Stimulated activated CD4-positive, alpha-beta T cell treated with anti-CD3 and anti-CD28 coated beads, Interleukin-12 subunit alpha, Interleukin-12 subunit beta, amount 100 ng/mL, for 4 hours (primary cell): ENCODE measurements at regions not wholly inside any gene's neighbourhood (a gene's known extent, or its start where the extent isn't known, plus 50 kb on each side); places are given as distances from the start of the nearest gene placed in this dataset.

Source experiments
- DNase-seq: peaks from one replicate; pipeline ENCODE4 v3.0.0-alpha.2; 2020

DNA sequence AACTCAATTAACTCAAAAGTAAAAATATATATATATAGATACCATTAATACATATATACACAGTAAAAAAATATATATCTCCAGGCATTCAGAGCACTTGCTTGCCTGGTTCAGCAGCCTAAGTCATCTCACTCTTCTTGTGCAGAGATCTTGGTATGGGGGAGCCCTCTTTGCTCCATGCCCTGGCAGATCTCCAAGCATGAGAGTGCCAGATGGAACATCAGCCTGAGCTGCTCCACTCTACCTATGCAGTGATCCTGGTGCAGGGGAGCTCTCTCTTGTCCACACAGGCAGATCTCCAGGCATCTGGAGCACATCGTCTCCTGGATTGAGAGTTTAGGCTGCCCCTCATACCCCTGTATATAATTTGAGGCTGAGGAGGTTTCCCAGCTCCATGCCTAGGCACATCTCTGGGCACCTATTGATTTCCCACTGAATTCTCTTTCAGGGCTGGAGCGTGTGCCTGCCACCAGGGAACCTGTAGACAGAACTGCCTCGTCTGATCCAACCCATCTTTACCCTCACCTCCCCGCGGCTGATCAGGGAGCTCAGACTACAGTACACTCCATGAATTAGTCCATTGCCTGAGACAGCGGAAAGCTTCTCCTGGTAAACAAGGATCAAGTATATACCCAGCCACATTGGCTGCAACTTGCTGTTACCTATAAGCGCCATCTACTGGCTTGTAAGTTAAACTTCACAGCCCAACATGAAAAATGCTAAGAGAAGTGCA lies 342.4 kb upstream of the GRIA1 start:
- no peak for DNase-seq

DNA sequence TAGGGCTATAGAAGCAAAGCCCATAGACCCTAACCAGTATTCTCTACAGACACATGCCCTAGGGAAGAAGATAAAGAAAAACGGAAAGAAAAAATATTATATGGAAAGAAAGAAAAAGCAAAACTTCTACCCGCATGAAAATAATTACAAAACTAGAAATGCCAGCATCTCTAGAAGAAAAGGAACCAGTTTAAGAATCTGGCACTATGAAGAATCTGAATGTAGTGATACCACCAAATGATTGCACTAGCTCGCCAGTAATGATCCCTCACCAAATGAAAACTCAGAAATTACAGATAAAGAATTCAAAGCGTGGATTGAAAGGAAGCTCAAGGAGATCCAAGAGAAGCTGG lies 341.9 kb upstream of the GRIA1 start:
- DNase-seq = no peak

DNA sequence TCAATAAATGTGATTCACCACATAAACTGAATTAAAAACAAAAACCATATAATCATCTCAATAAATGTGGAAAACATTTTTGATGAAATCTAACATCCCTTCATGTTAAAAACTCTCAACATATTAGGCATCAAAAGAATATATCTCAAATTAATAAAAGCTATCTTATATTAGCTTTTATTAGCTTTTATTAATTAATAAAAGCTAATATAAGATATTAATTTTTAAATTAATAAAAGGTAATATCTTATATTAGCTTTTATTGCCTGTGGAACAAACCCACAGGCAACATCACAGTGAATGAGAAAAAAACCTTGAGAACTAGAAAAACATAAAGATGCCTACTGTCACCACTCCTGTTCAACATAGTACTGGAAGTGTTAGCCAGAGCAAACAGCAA lies 338.9 kb upstream of the GRIA1 start:
- DNase-seq = no peak

DNA sequence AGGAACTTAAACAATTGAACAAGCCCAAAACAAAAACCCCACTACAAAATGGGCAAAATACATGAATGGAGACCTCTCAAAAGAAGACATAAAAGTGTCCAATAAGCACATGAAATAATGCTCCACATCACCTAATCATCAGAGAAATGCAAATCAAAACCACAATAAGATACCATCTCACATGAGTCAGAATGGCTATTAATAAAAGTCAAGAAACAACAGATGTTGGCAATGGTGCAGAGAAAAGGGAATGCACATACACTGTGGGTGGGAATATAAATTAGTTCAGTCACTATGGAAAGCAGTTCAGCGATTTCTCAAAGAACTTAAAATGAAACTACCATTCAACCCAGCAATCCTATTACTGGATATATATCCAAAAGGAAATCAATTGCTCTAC lies 337.4 kb upstream of the GRIA1 start:
- no peak for DNase-seq

DNA sequence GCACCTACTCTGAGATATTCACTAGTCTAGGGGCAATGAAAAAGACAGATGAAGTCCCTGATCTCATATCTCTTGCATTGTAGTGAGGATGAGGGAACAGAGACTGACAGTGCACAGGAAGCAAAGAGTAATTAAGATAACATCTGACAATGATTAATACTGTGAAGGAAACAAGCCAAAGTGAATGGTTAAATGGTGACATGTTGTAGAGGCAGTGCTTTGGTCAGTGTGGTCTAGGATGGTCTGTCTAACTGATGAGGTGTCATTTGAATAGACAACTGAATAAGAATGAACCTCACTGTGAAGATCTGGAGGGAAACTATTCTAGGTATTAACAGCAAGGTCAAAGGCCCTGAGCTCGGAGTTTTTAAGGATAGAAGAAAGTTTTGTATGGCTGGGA lies 333.3 kb upstream of the GRIA1 start:
- DNase-seq = no peak

DNA sequence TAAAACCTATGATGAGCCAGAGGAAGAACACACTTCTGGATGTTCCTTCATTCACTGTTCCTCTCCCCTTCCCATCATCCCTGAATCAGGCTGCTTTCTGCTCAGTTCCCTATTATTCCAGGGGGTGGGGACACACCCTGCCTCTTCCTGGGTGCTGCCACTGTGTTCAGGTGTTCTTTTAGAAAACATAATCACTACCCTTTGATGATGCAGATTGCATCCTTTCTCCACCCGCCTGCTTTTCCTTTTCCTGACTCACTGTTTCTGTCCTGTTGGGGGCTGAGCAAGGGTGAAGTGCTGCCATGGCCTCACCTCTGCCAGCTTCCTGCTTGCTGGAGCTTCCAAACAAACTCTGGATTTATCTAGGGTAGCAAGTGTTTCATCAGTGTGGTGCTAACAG lies 331.9 kb upstream of the GRIA1 start:
- DNase-seq = no peak

DNA sequence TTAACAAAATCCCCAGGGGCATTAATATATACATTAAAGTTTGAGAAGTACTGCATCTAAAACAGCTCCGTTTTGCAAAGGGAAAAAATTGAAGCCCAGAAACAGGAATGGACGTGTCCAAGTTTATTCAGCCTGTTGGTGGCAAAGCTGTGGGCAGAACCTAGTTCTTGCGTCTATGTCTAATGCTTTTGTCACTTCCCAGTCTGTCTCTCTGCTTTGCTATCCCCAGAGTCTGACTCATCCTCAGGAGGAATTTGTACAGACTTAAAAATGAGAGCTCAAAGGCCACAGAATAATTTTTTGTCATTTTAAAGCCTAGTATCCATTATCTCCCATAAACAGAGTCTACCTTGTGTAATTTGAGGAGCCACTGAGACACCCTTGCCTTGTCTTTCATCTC lies 330.9 kb upstream of the GRIA1 start:
- no peak for DNase-seq

DNA sequence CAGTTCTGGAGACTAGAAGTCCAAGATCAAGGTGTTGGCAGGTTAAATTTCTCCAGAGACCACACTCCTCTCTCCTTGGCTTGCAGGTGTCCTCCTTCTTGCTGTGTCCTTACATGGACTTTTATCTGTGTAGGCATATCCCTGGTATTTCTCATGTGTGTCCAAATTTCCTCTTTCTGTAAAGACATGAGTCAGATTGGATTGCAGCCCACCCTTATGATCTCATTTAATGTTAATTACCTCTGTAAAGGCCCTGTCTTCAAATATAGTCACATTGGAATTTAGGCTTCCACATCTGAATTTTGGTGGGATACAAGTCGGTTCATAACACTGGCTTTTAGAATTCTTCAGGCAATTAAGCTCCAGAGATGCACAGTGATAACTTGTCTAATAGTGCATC lies 322.2 kb upstream of the GRIA1 start:
- DNase-seq = no peak

DNA sequence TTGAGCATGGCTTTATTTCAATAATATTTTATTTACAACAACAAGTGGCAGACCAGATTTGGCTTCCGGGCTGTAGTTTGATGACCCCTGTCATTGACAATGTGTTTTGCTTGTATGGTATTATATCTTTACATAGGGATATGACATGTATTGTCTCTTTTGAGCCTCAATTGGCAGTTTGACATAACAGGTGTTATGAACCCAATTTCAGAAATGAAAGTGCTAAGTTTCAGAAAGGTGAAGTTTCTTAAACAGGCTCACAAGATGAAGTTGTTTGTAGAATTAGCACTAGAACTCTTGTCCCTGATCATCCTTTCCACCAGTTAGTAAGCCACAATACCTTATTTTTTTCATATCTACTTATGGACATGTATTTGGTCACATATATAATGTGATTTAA lies 303.0 kb upstream of the GRIA1 start:
- DNase-seq = no peak

DNA sequence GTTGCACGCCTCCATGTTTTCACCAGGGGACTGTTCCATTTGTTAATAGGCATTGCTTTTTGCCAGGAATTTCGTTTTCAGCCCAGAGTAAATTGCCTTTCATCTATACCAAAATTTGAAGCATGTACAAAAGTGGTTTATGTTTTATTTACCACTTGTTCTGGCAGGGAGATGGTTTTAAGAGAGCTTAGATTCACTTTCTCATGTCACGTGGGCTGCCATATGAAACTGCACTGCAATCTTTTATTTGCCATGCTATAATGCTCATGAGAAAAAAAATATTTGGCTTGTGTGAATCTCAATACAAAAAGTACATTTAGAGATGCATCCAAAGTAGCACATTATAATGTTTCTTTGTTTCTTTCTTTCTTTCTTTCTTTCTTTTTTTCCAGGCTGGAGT lies 284.1 kb upstream of the GRIA1 start:
- DNase-seq = no peak

DNA sequence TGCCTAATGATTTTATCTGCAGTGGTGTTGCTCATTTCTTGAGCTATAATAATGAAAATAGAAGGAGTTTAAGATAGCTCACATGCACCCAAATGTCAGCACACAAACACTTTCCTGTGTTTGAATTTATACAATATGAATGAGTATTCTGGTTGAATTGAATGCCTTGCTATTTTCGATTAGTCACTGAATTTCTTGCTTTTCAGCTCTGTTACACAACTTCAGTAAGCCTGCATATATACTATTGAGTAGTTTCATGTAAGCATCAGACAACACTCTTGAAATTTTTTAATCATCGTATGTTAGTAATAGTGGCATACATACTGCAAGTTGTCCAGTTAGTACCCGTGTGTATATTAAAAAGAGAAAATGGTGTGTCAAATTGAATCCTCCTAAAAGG lies 281.5 kb upstream of the GRIA1 start:
- DNase-seq = no peak

DNA sequence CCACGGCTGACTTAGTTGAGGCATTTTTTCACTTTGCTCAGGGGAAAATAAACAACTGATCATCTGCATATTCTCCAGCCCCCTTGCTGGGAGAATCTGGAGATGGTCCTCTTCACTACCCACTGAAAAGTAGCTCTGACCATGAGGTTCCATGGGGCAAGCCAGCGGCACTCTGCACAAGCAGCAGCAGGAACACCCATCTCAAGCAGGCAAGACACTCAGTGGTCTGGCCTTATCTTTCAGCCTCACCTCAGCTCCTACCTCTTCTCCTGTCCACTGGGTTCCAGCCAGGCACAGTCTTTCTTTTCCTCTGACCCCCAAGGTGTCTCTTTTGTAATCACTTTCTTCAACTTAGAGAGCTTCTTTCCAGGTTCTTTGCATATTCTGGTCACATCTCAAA lies 280.8 kb upstream of the GRIA1 start:
- no peak for DNase-seq

DNA sequence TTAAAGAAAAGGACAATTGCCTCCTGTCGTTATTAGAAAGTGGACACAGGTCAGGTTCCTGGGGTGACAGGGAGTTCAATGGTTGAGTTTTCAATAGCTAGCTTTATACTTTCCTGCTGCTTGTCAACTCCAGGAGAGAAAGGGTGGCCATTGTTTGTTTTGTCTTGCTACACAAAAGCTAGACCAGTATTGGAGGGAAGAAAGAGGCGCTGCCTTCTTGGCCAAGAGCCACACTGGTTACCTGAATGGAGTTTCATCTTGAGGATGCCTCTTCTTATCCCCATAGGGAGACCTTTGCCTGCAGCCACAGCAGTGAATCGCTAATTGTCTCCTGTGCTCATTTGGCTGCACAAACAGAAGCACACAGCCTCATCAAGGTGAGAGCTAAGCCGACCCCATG lies 279.4 kb upstream of the GRIA1 start:
- DNase-seq = no peak

DNA sequence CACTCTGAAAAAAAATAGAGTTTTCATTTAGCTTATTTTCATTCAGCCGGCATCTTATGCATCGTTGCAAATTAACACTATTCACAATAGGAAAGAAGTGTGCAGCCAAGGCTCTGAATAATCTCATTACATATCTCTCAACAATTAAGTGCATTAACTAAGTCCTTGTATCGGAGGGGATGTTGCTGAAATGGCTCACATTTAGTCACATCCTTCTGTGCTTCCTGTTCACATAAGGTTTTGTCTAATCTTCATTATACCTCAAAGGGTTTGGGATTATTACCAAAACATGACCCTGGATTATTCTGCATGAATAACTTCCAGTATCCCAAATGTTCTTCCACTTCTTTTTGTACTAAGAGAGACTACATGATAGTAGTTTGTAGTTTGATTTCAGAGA lies 278.0 kb upstream of the GRIA1 start:
- no peak for DNase-seq

DNA sequence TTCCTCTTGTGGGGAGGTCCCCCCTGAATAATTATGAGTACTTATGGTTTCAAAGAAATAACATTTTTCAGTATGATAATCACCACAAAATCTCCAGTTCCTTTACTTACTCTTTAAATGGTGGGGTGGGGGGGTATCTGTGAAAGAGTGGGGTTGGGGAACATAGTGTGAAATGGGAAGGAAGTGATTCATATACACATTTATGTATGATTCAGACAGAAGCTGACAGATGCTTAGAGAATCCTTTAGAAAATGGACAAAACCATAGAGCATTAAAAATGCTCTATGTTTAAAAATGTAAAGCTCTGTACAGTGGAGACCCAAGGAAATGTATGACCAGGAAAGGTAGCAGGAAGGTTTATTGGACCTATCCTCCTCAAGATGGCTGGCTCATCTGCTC lies 267.5 kb upstream of the GRIA1 start:
- DNase-seq = no peak

DNA sequence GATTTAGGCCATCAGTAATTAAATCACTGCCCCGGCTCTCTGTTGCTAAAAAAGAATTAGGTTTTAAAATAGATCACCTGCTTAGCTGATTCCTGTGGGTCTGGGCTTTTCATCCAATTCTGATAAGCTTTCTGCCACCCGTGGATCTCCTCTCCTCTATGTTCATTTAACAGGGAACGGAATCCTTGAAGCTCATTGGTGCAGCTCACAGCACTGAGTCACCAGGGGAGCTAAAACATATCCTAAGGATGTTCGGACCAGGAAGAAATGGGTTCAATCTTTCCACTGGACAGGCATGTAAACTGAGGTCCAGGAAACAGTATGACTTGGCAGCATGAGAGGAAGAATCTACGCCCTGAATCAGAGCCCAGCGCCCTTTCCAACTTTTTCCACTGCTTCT lies 267.1 kb upstream of the GRIA1 start:
- no peak for DNase-seq

DNA sequence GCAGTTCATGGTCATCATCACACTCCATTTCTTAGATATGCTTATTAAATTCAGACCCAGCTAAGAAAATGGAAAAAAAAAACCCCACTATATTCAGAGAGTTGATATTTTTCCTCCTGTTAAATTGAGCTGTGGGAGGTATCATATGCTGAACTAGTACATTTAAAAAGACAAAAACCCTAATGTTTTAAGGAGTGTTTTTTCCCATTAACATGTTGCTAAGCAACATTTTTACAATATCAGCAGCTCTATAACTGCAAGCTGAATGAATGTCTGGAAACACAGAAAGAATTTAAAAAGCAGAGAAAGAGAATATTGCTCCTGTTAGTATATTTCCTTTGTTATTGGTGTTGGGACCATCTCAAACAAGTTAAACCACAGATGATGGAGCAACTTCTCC lies 265.8 kb upstream of the GRIA1 start:
- DNase-seq = no peak

DNA sequence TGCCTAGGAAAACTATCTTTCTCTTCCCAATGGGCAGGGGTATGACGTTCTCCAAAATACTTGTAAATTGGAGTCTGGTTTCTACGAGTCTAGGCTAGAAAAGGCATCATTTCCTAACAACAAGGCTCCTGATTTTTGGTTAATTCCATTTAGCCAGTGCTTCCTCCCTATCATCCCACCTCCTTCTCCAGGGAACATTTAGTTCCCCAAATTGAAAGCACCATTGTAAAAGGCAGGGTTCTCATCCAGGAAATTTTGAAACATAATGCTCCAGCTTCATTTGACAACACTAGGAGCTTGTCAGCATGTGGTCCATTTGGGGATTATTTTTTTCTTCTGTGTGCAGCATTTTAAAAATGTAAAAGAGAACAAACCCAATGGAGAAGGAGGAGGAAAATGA lies 256.5 kb upstream of the GRIA1 start:
- DNase-seq = no peak

DNA sequence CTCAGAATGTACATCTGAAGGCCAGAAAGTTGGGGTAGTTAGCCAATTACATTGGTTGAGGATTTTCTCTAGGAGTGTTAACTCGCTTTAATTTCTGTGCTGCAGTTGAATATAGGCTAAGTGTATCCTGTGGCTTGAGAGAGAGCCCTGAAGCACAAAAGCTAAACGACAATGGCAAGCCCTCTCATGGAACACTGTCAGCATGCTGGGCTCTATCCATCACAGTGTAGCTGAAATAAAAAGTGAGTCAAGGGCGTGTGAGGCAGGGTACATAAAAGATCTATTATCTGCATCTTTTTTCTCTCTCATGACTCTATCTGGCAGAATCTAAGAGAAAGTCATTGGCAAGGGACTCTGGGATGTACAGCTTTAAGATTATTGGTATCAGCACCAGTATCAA lies 254.2 kb upstream of the GRIA1 start:
- DNase-seq = no peak

DNA sequence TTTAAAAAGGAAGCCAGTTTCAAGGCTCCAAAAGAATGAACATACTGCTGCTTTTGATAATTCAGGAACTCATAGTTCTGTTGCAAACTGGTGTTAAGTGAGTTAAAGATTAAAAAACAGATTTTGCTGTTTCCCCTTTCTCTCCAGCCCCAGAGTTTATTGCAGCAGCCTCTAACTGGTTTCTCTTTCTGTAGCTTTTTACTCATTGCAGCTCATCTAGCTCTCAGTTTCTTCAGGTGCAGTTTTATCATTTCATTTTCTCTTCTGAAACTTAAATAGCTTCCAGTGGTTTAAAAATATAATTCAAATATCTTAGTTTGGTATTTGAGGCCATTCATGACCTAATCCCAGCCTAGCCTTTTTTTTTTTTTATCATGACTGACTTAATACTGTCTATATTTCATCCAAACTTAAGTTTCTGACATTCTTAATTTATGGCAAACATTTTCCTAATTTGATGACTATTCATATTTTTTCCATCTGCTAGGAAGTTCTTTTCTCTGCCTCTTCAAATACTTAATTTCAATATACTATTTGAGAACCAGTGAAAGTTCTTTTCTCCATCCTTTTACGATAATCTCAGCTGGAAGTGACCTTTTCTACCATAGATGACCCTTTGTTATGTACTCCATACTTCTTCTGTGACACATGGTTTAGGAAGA lies 252.7 kb upstream of the GRIA1 start:
- DNase-seq = no peak

DNA sequence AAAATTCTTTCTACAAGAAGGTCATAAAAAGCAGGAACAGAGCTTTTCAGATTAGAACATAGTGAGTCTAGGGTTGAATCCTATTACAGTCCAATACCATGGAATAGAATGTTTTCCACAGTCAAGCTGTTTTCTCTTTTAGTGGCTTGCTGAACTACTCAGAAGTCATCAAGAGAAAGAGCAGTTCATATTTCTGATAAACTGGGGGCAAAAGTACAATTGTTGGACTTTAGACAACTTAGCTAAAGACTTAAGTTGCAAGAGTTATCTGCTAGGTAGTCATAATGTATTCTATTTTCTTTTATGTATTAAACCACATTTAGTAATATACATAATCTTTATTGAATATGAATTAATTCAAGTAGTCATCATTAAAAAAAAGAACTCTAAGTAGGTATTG lies 233.1 kb upstream of the GRIA1 start:
- DNase-seq = no peak

DNA sequence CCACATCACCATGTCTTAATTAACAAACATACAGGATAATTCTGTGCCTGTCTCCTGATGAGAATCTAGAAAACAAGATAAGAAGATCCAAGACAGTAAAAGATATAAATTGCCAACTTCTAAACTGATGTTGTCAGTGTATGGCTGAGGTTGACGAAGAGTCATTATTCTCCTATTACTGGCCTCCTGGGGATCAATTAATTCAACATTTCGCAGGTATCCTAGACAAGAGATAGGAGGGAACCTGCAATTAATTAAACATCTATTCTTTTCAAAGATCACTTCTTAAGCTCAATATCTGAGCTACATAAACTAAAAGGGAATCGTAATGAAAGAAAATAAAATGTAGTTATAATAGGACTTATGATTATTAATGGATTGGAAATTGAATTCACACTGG lies 232.0 kb upstream of the GRIA1 start:
- no peak for DNase-seq

DNA sequence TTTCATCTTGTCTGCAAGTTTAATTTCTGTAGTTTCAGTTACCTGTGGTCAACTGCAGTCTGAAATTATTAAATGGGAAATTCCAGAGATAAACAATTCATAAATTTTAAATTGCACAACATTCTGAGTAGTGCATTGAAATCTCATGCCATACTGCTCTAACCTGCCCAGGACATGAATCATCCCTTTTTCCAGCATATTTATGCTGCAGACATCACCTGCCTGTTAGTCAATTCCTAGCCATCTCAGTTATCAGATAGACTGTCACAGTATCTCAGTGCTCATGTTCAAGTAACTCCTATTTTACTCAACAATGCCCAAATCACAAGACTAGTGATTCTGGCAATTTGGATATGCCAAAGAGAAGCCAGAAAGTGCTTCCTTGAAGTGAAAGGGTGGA lies 223.0 kb upstream of the GRIA1 start:
- no peak for DNase-seq

DNA sequence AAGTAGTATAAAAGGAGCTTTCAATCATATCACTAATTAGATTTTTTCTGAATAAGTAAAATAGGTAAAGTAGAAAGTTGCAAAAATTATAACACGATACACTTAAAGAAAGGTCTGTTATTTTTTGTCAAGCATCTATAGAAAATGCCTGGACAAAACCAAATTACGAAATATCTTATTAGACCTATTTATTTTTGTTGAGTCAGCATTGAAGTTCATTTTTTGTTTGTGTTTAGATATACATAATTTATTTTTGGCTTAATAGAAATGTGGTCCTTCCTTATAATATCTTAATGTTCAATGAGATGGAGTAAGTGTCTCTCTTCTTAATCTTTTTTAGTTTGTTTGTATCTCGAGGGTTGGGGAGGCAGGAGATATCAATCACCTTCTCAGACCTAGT lies 214.8 kb upstream of the GRIA1 start:
- no peak for DNase-seq

DNA sequence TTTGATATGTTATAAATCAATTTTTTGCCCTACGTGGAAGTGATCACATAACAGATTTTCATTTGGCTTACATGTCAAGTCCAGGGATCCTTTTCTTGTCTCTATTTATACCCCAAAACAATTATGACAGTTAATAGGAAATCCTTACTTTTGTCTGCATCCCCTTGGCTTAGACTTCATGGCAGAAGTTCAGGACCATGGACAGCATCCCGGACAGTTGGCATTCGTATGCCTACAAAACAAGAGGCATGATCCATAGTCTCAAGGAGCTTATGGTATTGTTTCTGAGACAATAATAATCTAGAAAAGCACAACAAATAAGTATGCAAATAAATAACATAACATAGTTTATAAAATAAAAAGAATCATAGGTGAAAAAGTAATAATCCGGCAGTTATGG lies 214.3 kb upstream of the GRIA1 start:
- no peak for DNase-seq
